Tibial nerve (tissue), 4 donors: ENCODE measurements at regions not wholly inside any gene's neighbourhood (a gene's known extent, or its start where the extent isn't known, plus 50 kb on each side); places are given as distances from the start of the nearest gene placed in this dataset.

ENCODE experiments used
- CTCF ChIP-seq, 5 experiments: fragments of 200-600 bp in 3 of 5; fragments of 450-650 bp in 2 of 5; sonication (generic) in 3 of 5; IDR thresholded peaks; one replicate each; pipeline ENCODE4 v1.5.1; 2016 to 2019; ENCODE audit warnings: antibody characterized with exemption in 5 of 5, mild to moderate bottlenecking in 3 of 5, moderate library complexity in 2 of 5
- EP300 ChIP-seq, 2 donors: sonication (generic); formaldehyde crosslinking; IDR thresholded peaks; one replicate each; pipeline ENCODE4 v1.6.1; 2017; ENCODE audit warnings: antibody characterized with exemption in 2 of 2, mild to moderate bottlenecking in 1 of 2
- POLR2A ChIP-seq, 2 donors: fragments of 450-650 bp; IDR thresholded peaks; one replicate each; pipeline ENCODE4 v1.6.1; 2017; ENCODE audit warnings: antibody characterized with exemption in 2 of 2, mild to moderate bottlenecking in 2 of 2, moderate library complexity in 2 of 2

DNA sequence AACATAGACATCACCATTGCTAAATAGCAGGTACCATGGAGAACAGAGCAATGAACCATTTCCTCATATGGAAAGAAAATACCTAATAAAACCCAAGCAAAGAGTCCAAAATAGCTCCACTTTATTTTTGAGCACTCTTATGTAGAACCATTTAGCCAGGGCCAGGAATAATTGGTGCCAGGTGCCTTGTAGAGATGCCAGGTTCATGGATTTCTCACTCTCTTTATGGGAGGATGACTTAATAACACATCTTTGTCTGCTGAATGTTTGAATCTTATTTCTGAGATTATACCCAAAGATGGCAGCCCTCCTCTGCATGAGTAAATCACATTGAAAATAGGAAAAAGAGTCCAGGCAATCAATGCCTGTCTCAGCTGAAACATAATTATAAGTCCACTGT, 212.3 kb upstream of the SFRP2 start:
- TF ChIP-seq CTCF (IDR thresholded peaks at IDR 0.05) (no peak), POLR2A (IDR thresholded peaks at IDR 0.05) (no peak), EP300 (IDR thresholded peaks at IDR 0.05) (no peak)
